Tibial nerve (tissue), 4 donors: ENCODE measurements at regions not wholly inside any gene's neighbourhood (a gene's known extent, or its start where the extent isn't known, plus 50 kb on each side); places are given as distances from the start of the nearest gene placed in this dataset.

Experiments used
- EP300 ChIP-seq, 2 donors: sonication (generic); formaldehyde crosslinking; IDR thresholded peaks; one replicate each; pipeline ENCODE4 v1.6.1; 2017; ENCODE audit warnings: antibody characterized with exemption in 2 of 2, mild to moderate bottlenecking in 1 of 2
- POLR2A ChIP-seq, 2 donors: fragments of 450-650 bp; IDR thresholded peaks; one replicate each; pipeline ENCODE4 v1.6.1; 2017; ENCODE audit warnings: antibody characterized with exemption in 2 of 2, mild to moderate bottlenecking in 2 of 2, moderate library complexity in 2 of 2
- TF ChIP-seq, protein P1 (sequence below), 5 experiments: fragments of 200-600 bp in 3 of 5; fragments of 450-650 bp in 2 of 5; sonication (generic) in 3 of 5; IDR thresholded peaks; one replicate each; pipeline ENCODE4 v1.5.1; 2016 to 2019; ENCODE audit warnings: antibody characterized with exemption in 5 of 5, mild to moderate bottlenecking in 3 of 5, moderate library complexity in 2 of 5

DNA sequence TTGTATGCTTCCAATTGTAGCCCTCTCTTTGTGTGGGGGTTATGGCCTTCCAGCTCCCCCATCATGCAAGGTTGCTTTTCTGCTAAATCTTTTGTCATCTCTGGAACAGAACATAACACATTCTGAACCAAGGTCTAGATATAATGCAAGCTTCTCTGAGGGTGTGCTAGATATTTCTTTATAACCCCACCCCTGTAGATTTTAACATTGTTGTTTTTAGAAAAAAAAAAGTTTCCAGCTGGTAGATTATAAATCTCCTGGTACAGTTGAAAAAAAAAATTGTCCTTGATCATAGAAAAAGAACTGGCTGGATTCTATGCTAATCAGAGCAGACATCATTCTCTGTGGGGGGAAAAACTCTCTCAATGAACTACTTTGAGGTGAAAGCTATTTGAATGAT lies 363.3 kb downstream of the METTL15 start:
- TF ChIP-seq POLR2A (IDR thresholded peaks at IDR 0.05) (no peak), EP300 (IDR thresholded peaks at IDR 0.05) (no peak)
- TF ChIP-seq, protein P1, sequence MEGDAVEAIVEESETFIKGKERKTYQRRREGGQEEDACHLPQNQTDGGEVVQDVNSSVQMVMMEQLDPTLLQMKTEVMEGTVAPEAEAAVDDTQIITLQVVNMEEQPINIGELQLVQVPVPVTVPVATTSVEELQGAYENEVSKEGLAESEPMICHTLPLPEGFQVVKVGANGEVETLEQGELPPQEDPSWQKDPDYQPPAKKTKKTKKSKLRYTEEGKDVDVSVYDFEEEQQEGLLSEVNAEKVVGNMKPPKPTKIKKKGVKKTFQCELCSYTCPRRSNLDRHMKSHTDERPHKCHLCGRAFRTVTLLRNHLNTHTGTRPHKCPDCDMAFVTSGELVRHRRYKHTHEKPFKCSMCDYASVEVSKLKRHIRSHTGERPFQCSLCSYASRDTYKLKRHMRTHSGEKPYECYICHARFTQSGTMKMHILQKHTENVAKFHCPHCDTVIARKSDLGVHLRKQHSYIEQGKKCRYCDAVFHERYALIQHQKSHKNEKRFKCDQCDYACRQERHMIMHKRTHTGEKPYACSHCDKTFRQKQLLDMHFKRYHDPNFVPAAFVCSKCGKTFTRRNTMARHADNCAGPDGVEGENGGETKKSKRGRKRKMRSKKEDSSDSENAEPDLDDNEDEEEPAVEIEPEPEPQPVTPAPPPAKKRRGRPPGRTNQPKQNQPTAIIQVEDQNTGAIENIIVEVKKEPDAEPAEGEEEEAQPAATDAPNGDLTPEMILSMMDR (IDR thresholded peaks at IDR 0.05): no peak
